ENCODE measurements at regions not wholly inside any gene's neighbourhood (a gene's known extent, or its start where the extent isn't known, plus 50 kb on each side); places are given as distances from the start of the nearest gene placed in this dataset.

- TF ChIP-seq EZH2 (IDR thresholded peaks at IDR 0.05; ENCODE audit: low read depth, unreplicated experiment) (no peak), CTCF (conservative IDR thresholded peaks at IDR 0.05; ENCODE audit: low read depth in 2 of 2) (no peak), ETS1 (IDR thresholded peaks at IDR 0.05) (no peak), EZH2phosphoT487 (IDR thresholded peaks at IDR 0.05; ENCODE audit: unreplicated experiment) (no peak), POLR2AphosphoS5 (IDR thresholded peaks at IDR 0.05; ENCODE audit: low read depth) (no peak), ZNF462 (CRISPR knock-in tag; IDR thresholded peaks at IDR 0.05) (no peak), ZNF114 (CRISPR knock-in tag; IDR thresholded peaks at IDR 0.05) (no peak), REST (IDR thresholded peaks at IDR 0.05; ENCODE audit: unreplicated experiment) (no peak), JUNB (IDR thresholded peaks at IDR 0.05; ENCODE audit: unreplicated experiment) (no peak), CREB1 (CRISPR knock-in tag; IDR thresholded peaks at IDR 0.05; ENCODE audit: low read depth) (no peak), STAT1 (IDR thresholded peaks at IDR 0.05; ENCODE audit: unreplicated experiment) (no peak), NANOG (IDR thresholded peaks at IDR 0.05; ENCODE audit: borderline replicate concordance) (no peak)
Observed at GRCh38 chr4:115970859-115971258, 857.4 kb upstream of the NDST4 start.

Measured in GM23338 (cell line).